ENCODE measurements at regions not wholly inside any gene's neighbourhood (a gene's known extent, or its start where the extent isn't known, plus 50 kb on each side); places are given as distances from the start of the nearest gene placed in this dataset.

GRCh38 chr18:1983746-1984515 is 587.4 kb downstream of the METTL4 start:
- no peaks in the 10 kb centered on the region for H3K27me3 ChIP-seq (ENCODE audit: insufficient read depth, low read length, poor library complexity)
- TF ChIP-seq EZH2 (IDR thresholded peaks at IDR 0.05; ENCODE audit: borderline replicate concordance, low read depth, low read length, severe bottlenecking) (no peak), CTCF (IDR thresholded peaks at IDR 0.05; ENCODE audit: borderline replicate concordance, extremely low read depth, low read length, poor library complexity, severe bottlenecking) (no peak)

DNA sequence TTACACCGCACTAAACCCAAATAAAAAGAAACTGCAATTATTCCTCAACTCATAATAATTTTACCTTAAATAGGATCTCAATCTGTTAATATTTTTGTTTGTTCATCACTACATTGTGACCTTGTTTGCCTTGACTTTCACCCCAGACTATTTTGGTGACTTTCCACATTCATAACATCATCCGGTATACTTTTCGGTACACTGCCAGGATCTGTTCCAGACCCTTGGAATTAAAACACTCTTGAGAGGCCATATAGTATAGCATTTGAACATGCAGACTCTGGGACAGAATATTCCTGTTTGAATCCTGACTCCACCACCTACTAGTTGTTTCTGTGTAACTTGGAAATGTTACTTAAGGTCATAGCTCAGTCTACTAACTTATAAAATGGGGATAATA is 577.4 kb downstream of the METTL4 start:
- H3K79me2 ChIP-seq (ENCODE audit: insufficient read depth, low read length), result no peaks in the 10 kb centered on the region
- H3K4me2 ChIP-seq (ENCODE audit: insufficient read depth, low read length), result no peak overlapping the region
- H4K20me1 ChIP-seq (ENCODE audit: insufficient read depth, low read length), result no peaks in the 10 kb centered on the region
- no peak for ATAC-seq (ENCODE audit: insufficient read depth, low read depth)
- no peak overlapping the region for H3K9ac ChIP-seq (ENCODE audit: low read depth, low read length)
- no peaks in the 10 kb centered on the region for H3K27me3 ChIP-seq (ENCODE audit: insufficient read depth, low read length, poor library complexity)
- DNase-seq, result no peak
- no peaks in the 10 kb centered on the region for H3K4me1 ChIP-seq (ENCODE audit: insufficient read depth, low read length)
- H2AFZ ChIP-seq (ENCODE audit: low read depth, low read length), result no peak overlapping the region
- no peaks in the 10 kb centered on the region for H3K9me3 ChIP-seq (ENCODE audit: insufficient read depth, low read length, severe bottlenecking)
- no peaks in the 10 kb centered on the region for H3K36me3 ChIP-seq (ENCODE audit: insufficient read depth, low read length)
- no peak for TF ChIP-seq EZH2 (IDR thresholded peaks at IDR 0.05; ENCODE audit: borderline replicate concordance, low read depth, low read length, severe bottlenecking)
- TF ChIP-seq CTCF (IDR thresholded peaks at IDR 0.05; ENCODE audit: borderline replicate concordance, extremely low read depth, low read length, poor library complexity, severe bottlenecking), result no peak
- H3K4me3 ChIP-seq (ENCODE audit: low read depth in 1 of 2, low read length in 2 of 2), result no peak overlapping the region
- no peak overlapping the region for H3K27ac ChIP-seq (ENCODE audit: low read length)

More at GRCh38 chr18:1983746-1984515, 587.4 kb downstream of the METTL4 start:
- H3K4me1 ChIP-seq (ENCODE audit: insufficient read depth, low read length), result no peaks in the 10 kb centered on the region
- no peak overlapping the region for H3K4me3 ChIP-seq (ENCODE audit: low read depth in 1 of 2, low read length in 2 of 2)
- no peak overlapping the region for H3K9ac ChIP-seq (ENCODE audit: low read depth, low read length)
- H3K4me2 ChIP-seq (ENCODE audit: insufficient read depth, low read length), result no peak overlapping the region
- H4K20me1 ChIP-seq (ENCODE audit: insufficient read depth, low read length), result no peaks in the 10 kb centered on the region
- no peak overlapping the region for H2AFZ ChIP-seq (ENCODE audit: low read depth, low read length)
- H3K9me3 ChIP-seq (ENCODE audit: insufficient read depth, low read length, severe bottlenecking), result no peaks in the 10 kb centered on the region
- no peak for ATAC-seq (ENCODE audit: insufficient read depth, low read depth)
- DNase-seq, result no peak
- H3K79me2 ChIP-seq (ENCODE audit: insufficient read depth, low read length), result no peaks in the 10 kb centered on the region
- H3K36me3 ChIP-seq (ENCODE audit: insufficient read depth, low read length), result no peaks in the 10 kb centered on the region
- H3K27ac ChIP-seq (ENCODE audit: low read length), result no peak overlapping the region

GRCh38 chr18:1994471-1994870 is 576.8 kb downstream of the METTL4 start:
- DNase-seq (no peak), ATAC-seq (ENCODE audit: insufficient read depth, low read depth) (no peak)
- Histone ChIP-seq H3K27me3 (ENCODE audit: insufficient read depth, low read length, poor library complexity) (no peaks in the 10 kb centered on the region), H3K4me3 (ENCODE audit: low read depth in 1 of 2, low read length in 2 of 2) (no peak overlapping the region), H3K36me3 (ENCODE audit: insufficient read depth, low read length) (no peaks in the 10 kb centered on the region), H3K27ac (ENCODE audit: low read length) (no peak overlapping the region), H3K4me2 (ENCODE audit: insufficient read depth, low read length) (no peak overlapping the region), H3K4me1 (ENCODE audit: insufficient read depth, low read length) (no peaks in the 10 kb centered on the region), H3K9ac (ENCODE audit: low read depth, low read length) (no peak overlapping the region), H3K9me3 (ENCODE audit: insufficient read depth, low read length, severe bottlenecking) (no peaks in the 10 kb centered on the region), H2AFZ (ENCODE audit: low read depth, low read length) (no peak overlapping the region), H4K20me1 (ENCODE audit: insufficient read depth, low read length) (no peaks in the 10 kb centered on the region), H3K79me2 (ENCODE audit: insufficient read depth, low read length) (no peaks in the 10 kb centered on the region)
- TF ChIP-seq CTCF (IDR thresholded peaks at IDR 0.05; ENCODE audit: borderline replicate concordance, extremely low read depth, low read length, poor library complexity, severe bottlenecking) (no peak), EZH2 (IDR thresholded peaks at IDR 0.05; ENCODE audit: borderline replicate concordance, low read depth, low read length, severe bottlenecking) (no peak)

Data from DND-41 (cell line).